Calu3 (cell line): ENCODE measurements at regions not wholly inside any gene's neighbourhood (a gene's known extent, or its start where the extent isn't known, plus 50 kb on each side); places are given as distances from the start of the nearest gene placed in this dataset.

Experiments
- BruUV-seq: library from RNA; stranded (reverse); fragments of 400-500 nt; replicated peaks from 2 replicates; lab custom pipeline; 2021; lab: Mats Ljungman, UMichigan
- CTCF ChIA-PET: fragments of 300-600 bp; sonication (Branson Sonifier 250); formaldehyde crosslinking; loops from one replicate; lab custom pipeline; 2022; ENCODE audit warnings: antibody characterized with exemption; lab: Charles Lee
- DNase-seq: peaks from one replicate; pipeline ENCODE4 v3.0.0; 2022
- H3K27ac Mint-ChIP-seq: one replicate; pipeline ENCODE4 v1.8.0; 2022; ENCODE audit warnings: mixed read lengths; ENCODE audit not compliant: unreplicated experiment
- H3K27me3 Mint-ChIP-seq: one replicate; pipeline ENCODE4 v1.8.0; 2022; ENCODE audit warnings: mixed read lengths; ENCODE audit not compliant: unreplicated experiment
- H3K36me3 Mint-ChIP-seq: one replicate; pipeline ENCODE4 v1.8.0; 2022; ENCODE audit warnings: mild to moderate bottlenecking, moderate library complexity, mixed read lengths; ENCODE audit not compliant: insufficient read depth, unreplicated experiment
- H3K4me1 Mint-ChIP-seq: one replicate; pipeline ENCODE4 v1.8.0; 2022; ENCODE audit warnings: mild to moderate bottlenecking, low read depth, mixed read lengths; ENCODE audit not compliant: unreplicated experiment
- H3K4me3 Mint-ChIP-seq: one replicate; pipeline ENCODE4 v1.8.0; 2022; ENCODE audit warnings: mild to moderate bottlenecking, low read depth, moderate library complexity, mixed read lengths; ENCODE audit not compliant: unreplicated experiment
- H3K9me3 Mint-ChIP-seq: one replicate; pipeline ENCODE4 v1.8.0; 2022; ENCODE audit warnings: low read depth, mixed read lengths; ENCODE audit not compliant: unreplicated experiment
- intact Hi-C: fragments of 100-400 bp; cut with micrococcal nuclease; formaldehyde crosslinking; loops from one replicate; pipeline ENCODE4 v1.10.0; 2022; ENCODE audit not compliant: unreplicated experiment
- TF ChIP-seq, protein P1 (sequence below): fragments of 200-600 bp; IDR thresholded peaks from one replicate; pipeline ENCODE4 v1.8.0; 2022; ENCODE audit warnings: antibody characterized with exemption; ENCODE audit not compliant: unreplicated experiment

DNA sequence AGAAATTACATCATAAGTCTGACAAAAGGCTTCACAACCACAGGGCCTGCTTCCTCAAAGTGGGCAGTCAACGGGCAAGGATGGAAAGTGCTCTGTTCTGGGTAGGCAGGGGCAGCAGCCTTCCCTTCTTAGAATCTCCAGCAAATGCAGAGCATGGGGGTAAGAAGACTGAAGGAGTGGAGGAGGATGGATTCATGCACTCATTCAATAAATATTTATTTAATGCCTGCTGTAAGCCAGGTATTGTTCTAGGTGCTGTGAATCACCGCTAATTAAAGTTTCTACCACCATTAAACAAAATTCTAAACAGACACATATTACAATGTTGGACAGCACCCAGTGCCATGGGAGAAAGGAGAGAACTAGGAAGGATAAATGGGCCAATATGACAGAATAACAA, 195.6 kb downstream of the ELAVL2 start:
- intact Hi-C loops, result no loop called here
- CTCF ChIA-PET, result no interaction called here
- no peak for DNase-seq
- no peaks in the 10 kb centered on the region for H3K9me3 Mint-ChIP-seq
- no peak overlapping the region for H3K27ac Mint-ChIP-seq
- no peaks in the 10 kb centered on the region for H3K4me1 Mint-ChIP-seq
- no peaks in the 10 kb centered on the region for H3K36me3 Mint-ChIP-seq
- TF ChIP-seq, protein P1, sequence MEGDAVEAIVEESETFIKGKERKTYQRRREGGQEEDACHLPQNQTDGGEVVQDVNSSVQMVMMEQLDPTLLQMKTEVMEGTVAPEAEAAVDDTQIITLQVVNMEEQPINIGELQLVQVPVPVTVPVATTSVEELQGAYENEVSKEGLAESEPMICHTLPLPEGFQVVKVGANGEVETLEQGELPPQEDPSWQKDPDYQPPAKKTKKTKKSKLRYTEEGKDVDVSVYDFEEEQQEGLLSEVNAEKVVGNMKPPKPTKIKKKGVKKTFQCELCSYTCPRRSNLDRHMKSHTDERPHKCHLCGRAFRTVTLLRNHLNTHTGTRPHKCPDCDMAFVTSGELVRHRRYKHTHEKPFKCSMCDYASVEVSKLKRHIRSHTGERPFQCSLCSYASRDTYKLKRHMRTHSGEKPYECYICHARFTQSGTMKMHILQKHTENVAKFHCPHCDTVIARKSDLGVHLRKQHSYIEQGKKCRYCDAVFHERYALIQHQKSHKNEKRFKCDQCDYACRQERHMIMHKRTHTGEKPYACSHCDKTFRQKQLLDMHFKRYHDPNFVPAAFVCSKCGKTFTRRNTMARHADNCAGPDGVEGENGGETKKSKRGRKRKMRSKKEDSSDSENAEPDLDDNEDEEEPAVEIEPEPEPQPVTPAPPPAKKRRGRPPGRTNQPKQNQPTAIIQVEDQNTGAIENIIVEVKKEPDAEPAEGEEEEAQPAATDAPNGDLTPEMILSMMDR, result no peak
- H3K4me3 Mint-ChIP-seq, result no peak overlapping the region
- no TSS peak for BruUV-seq
- H3K27me3 Mint-ChIP-seq, result no peaks in the 10 kb centered on the region

DNA sequence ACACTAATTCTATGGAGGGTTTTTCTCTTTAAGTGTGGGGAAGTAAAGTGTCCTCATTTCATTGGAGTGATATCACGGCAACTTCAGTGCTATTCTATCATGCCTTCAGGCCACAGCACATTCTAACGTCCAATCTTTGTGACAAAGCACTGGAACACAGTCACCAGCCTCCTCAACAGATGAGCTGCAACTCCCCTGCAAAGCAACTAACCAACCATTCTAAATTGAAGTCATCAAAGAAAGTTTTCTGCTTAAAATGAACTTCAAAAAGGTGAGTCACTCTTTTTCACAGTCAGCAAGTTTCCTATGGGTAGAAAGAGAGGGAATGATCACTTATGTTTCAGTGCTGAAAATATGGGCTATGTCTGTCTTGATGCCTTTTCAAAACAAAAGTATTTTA, 190.8 kb downstream of the ELAVL2 start:
- no peak for DNase-seq
- Mint-ChIP-seq H3K4me1 (peaks cover 7% of the 10 kb centered on the region), H3K27ac (no peak overlapping the region), H3K27me3 (no peaks in the 10 kb centered on the region), H3K36me3 (no peaks in the 10 kb centered on the region), H3K9me3 (no peaks in the 10 kb centered on the region), H3K4me3 (no peak overlapping the region)
- intact Hi-C loops, result no loop called here
- CTCF ChIA-PET, result no interaction called here
- TF ChIP-seq, protein P1, result no peak
- BruUV-seq, result no TSS peak

DNA sequence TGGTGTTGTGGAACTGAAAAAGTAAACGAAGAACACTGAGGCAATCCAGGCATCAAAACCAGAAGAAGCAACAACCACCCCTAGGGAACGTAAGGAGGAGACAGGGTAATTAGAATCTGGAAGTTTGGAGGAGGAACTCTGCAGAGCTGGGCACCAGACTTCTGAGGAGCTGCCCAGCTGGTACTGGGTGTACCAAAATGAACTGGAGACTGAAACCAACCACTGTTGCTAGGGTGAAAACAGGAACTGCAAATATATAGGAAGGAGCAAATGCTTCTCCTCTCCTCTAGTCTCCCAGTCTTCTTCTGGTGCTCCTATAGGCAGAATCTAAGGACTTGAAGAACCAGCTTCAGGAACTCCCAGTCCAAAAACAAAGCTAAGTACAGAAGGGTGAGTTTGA, 189.8 kb downstream of the ELAVL2 start:
- no TSS peak for BruUV-seq
- Mint-ChIP-seq H3K36me3 (no peaks in the 10 kb centered on the region), H3K27ac (no peak overlapping the region), H3K27me3 (no peaks in the 10 kb centered on the region), H3K4me1 (peaks cover 7% of the 10 kb centered on the region), H3K4me3 (no peak overlapping the region), H3K9me3 (no peaks in the 10 kb centered on the region)
- TF ChIP-seq, protein P1, result no peak
- no peak for DNase-seq
- intact Hi-C loops, result no loop called here
- CTCF ChIA-PET, result no interaction called here

DNA sequence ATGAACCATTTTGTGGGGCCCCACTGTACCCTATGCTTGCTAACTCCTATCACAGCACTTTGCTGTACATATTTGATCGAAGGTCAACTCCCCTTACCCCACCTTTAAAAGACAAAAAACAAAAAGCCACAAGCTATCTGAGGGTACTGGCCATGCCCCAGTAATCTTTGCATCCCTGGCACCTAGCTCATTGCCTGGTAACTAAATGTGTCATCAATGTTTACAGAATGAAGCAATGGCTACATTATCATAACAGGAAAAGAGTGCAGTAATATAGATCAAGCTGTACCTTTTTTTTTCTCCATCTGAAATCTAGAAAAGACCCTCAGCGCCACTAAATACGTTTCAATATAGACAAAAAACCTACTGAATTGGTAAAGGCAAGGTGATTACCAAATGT, 188.0 kb downstream of the ELAVL2 start:
- Mint-ChIP-seq H3K9me3 (no peaks in the 10 kb centered on the region), H3K4me3 (no peak overlapping the region), H3K27ac (no peak overlapping the region), H3K36me3 (no peaks in the 10 kb centered on the region), H3K27me3 (no peaks in the 10 kb centered on the region), H3K4me1 (peaks cover 7% of the 10 kb centered on the region)
- CTCF ChIA-PET, result no interaction called here
- DNase-seq, result no peak
- TF ChIP-seq, protein P1, result no peak
- intact Hi-C loops, result no loop called here
- no TSS peak for BruUV-seq
